IMR-90 (cell line): ENCODE measurements at regions not wholly inside any gene's neighbourhood (a gene's known extent, or its start where the extent isn't known, plus 50 kb on each side); places are given as distances from the start of the nearest gene placed in this dataset.

ENCODE experiments used
- ATAC-seq: fragments of 200-7000 bp; cut with Tn5 transposase; 2 replicates; pipeline ENCODE4 v1.9.1; 2020; ENCODE audit warnings: low read depth, mild to moderate bottlenecking, moderate library complexity
- BruUV-seq: library from RNA; stranded (reverse); fragments of 400-500 nt; replicated peaks from 2 replicates; lab custom pipeline; 2021; lab: Mats Ljungman, UMichigan
- CTCF ChIA-PET: fragments of 300-600 bp; formaldehyde crosslinking; extraction: SDS; loops from one replicate; lab custom pipeline; 2021; ENCODE audit warnings: antibody characterized with exemption; lab: Yijun Ruan, JAX
- POLR2A ChIA-PET: fragments of 300-600 bp; sonication (Branson Sonifier 250); formaldehyde crosslinking; loops from one replicate; lab custom pipeline; 2022; ENCODE audit warnings: antibody characterized with exemption; ENCODE audit not compliant: unreplicated experiment; lab: Charles Lee
- DNase-seq: peaks from one replicate; pipeline ENCODE4 v3.0.0; 2013
- H2AFZ ChIP-seq: replicated peaks from 2 replicates; pipeline ENCODE3; 2013; ENCODE audit warnings: low read length, mild to moderate bottlenecking; ENCODE audit not compliant: poor library complexity
- H2AK5ac ChIP-seq: 2 replicates; pipeline ENCODE4 v1.6.1; 2013; ENCODE audit warnings: low read depth, low read length, inconsistent platforms
- H2AK9ac ChIP-seq: replicated peaks from 2 replicates; pipeline ENCODE3; 2013; ENCODE audit warnings: mild to moderate bottlenecking, low read depth, low read length, moderate library complexity; ENCODE audit not compliant: poor library complexity
- H2BK120ac ChIP-seq: 2 replicates; pipeline ENCODE4 v1.6.1; 2013; ENCODE audit warnings: low read depth, low read length, inconsistent platforms
- H2BK15ac ChIP-seq: 3 replicates; pipeline ENCODE4 v1.6.1; 2013; ENCODE audit warnings: low read depth, low read length, inconsistent platforms
- H2BK20ac ChIP-seq: 2 replicates; pipeline ENCODE4 v1.6.1; 2013; ENCODE audit warnings: low read depth, mild to moderate bottlenecking, inconsistent platforms, low read length, moderate library complexity
- H2BK5ac ChIP-seq: 2 replicates; pipeline ENCODE4 v1.6.1; 2013; ENCODE audit warnings: mild to moderate bottlenecking, low read depth, low read length, inconsistent platforms; ENCODE audit not compliant: poor library complexity, severe bottlenecking
- H3K14ac ChIP-seq: replicated peaks from 2 replicates; pipeline ENCODE4 v1.6.1; 2013; ENCODE audit warnings: low read depth, low read length, inconsistent platforms
- H3K18ac ChIP-seq: 2 replicates; pipeline ENCODE4 v1.6.1; 2013; ENCODE audit warnings: low read depth, low read length, control low read depth
- H3K23ac ChIP-seq: 2 replicates; pipeline ENCODE4 v1.6.1; 2013; ENCODE audit warnings: low read depth, low read length, inconsistent platforms
- H3K27ac ChIP-seq: 2 replicates; pipeline ENCODE4 v1.5.1; 2013; ENCODE audit warnings: mild to moderate bottlenecking, control low read depth, low read length; ENCODE audit not compliant: insufficient read depth
- H3K27me3 ChIP-seq: 2 replicates; pipeline ENCODE4 v1.6.1; 2013; ENCODE audit warnings: low read length; ENCODE audit not compliant: control insufficient read depth, insufficient read depth
- H3K36me3 ChIP-seq: 2 replicates; pipeline ENCODE4 v1.6.1; 2013; ENCODE audit warnings: low read length, mixed read lengths; ENCODE audit not compliant: control insufficient read depth, insufficient read depth
- H3K4ac ChIP-seq: 2 replicates; pipeline ENCODE4 v1.6.1; 2013; ENCODE audit warnings: low read depth, low read length, inconsistent platforms
- H3K4me1 ChIP-seq: 2 replicates; pipeline ENCODE4 v1.6.1; 2013; ENCODE audit warnings: low read length, mixed read lengths; ENCODE audit not compliant: control insufficient read depth, insufficient read depth
- H3K4me2 ChIP-seq: 2 replicates; pipeline ENCODE4 v1.6.1; 2013; ENCODE audit warnings: low read depth, mild to moderate bottlenecking, control low read depth, low read length, moderate library complexity
- H3K4me3 ChIP-seq: 2 replicates; pipeline ENCODE4 v1.5.1; 2013; ENCODE audit warnings: low read depth, mild to moderate bottlenecking, control low read depth, low read length, moderate library complexity; ENCODE audit not compliant: insufficient read depth
- H3K56ac ChIP-seq: 2 replicates; pipeline ENCODE4 v1.6.1; 2013; ENCODE audit warnings: low read length, inconsistent platforms; ENCODE audit not compliant: insufficient read depth; ENCODE audit errors: extremely low read depth
- H3K79me1 ChIP-seq, 2 experiments: 2 replicates each; pipeline ENCODE4 v1.6.1; 2013; ENCODE audit warnings: low read length in 2 of 2, inconsistent platforms in 1 of 2, low read depth in 1 of 2
- H3K9ac ChIP-seq: 2 replicates; pipeline ENCODE4 v1.6.1; 2013; ENCODE audit warnings: low read depth, low read length, control low read depth
- H3K9me1 ChIP-seq: 2 replicates; pipeline ENCODE4 v1.6.1; 2013; ENCODE audit warnings: low read length, inconsistent platforms; ENCODE audit not compliant: insufficient read depth
- H3K9me3 ChIP-seq: 2 replicates; pipeline ENCODE4 v1.6.1; 2013; ENCODE audit warnings: low read length; ENCODE audit not compliant: control insufficient read depth, insufficient read depth
- H4K20me1 ChIP-seq: 2 replicates; pipeline ENCODE4 v1.6.1; 2013; ENCODE audit warnings: low read length, inconsistent platforms; ENCODE audit not compliant: insufficient read depth
- H4K5ac ChIP-seq: 2 replicates; pipeline ENCODE4 v1.6.1; 2013; ENCODE audit warnings: mild to moderate bottlenecking, low read depth, low read length, control low read depth
- H4K8ac ChIP-seq, 2 experiments: 2 replicates each; pipeline ENCODE4 v1.6.1; 2013; ENCODE audit warnings: low read depth in 2 of 2, low read length in 2 of 2, control low read depth in 1 of 2, inconsistent platforms in 1 of 2
- H4K91ac ChIP-seq: 2 replicates; pipeline ENCODE4 v1.6.1; 2013; ENCODE audit warnings: low read depth, low read length, inconsistent platforms; ENCODE audit not compliant: insufficient read depth
- CEBPB ChIP-seq: IDR thresholded peaks from 2 replicates; pipeline ENCODE4 v1.6.1; 2012; ENCODE audit warnings: low read depth, low read length, improper control_type of control experiment
- CHD1 ChIP-seq: IDR thresholded peaks from 2 replicates; pipeline ENCODE4 v1.6.1; 2012; ENCODE audit warnings: low read depth, low read length, improper control_type of control experiment
- MAZ ChIP-seq: IDR thresholded peaks from 2 replicates; pipeline ENCODE4 v1.6.1; 2012; ENCODE audit warnings: low read depth, mild to moderate bottlenecking, low read length, improper control_type of control experiment, moderate library complexity, borderline replicate concordance
- POLR2A ChIP-seq: IDR thresholded peaks from 2 replicates; pipeline ENCODE4 v1.6.1; 2012; ENCODE audit warnings: mild to moderate bottlenecking, low read depth, low read length
- RAD21 ChIP-seq: IDR thresholded peaks from 2 replicates; pipeline ENCODE4 v1.6.1; 2012; ENCODE audit warnings: low read length, improper control_type of control experiment
- WGBS, 2 experiments: methylation state at CpG; one replicate each; pipeline versions ENCODE4 v1.1.5 to v1.1.7; 2013; ENCODE audit warnings: missing lambda C conversion rate in 2 of 2; ENCODE audit not compliant: insufficient read length in 1 of 2; ENCODE audit errors: extremely low coverage in 2 of 2; 5-methylcytosine and 5-hydroxymethylcytosine counted together
- dilution Hi-C: fragments of 300-500 bp; cut with HindIII; formaldehyde crosslinking; loops from one replicate; pipeline ENCODE4 v1.14.3; 2018; ENCODE audit warnings: low sequenced_read_pairs; ENCODE audit not compliant: unreplicated experiment
- in situ Hi-C: fragments of 300-500 bp; cut with MboI; formaldehyde crosslinking; loops from 3 replicates; pipeline ENCODE4 v1.14.3; 2019; ENCODE audit warnings: low sequenced_read_pairs, inconsistent platforms, mixed read lengths
- intact Hi-C: fragments of 100-400 bp; cut with micrococcal nuclease; formaldehyde crosslinking; loops from 2 replicates; pipeline ENCODE4 v1.10.0; 2022

DNA sequence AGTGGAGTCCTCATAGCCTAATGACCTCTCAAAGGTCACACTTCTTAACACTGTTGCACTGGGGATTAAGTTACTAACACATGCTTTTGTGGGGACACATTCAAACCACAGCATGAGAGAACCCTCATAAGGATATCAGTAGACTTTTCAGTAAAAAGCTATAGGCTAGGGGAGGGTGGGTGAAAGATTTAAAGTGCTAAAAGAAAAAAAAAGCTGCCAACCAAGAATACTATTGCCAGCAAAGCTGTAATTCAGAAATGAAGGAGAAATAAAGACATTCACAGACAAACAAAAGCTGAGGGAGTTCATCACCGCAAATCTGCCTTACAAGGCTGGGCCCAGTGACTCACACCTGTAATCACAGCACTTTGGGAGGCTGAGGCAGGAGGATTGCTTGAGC lies 50.4 kb upstream of the PRSS50 start:
- no peak overlapping the region for H4K8ac ChIP-seq
- H3K23ac ChIP-seq: no peak overlapping the region
- H2AK5ac ChIP-seq: no peak overlapping the region
- intact Hi-C loops: no loop called here
- BruUV-seq: no TSS peak
- H2BK15ac ChIP-seq: no peak overlapping the region
- H3K4me1 ChIP-seq: no peaks in the 10 kb centered on the region
- DNase-seq (no peak), ATAC-seq (no peak)
- no peak overlapping the region for H2BK120ac ChIP-seq
- no peak for TF ChIP-seq RAD21
- no peak for TF ChIP-seq CEBPB
- no peak for TF ChIP-seq CHD1
- TF ChIP-seq MAZ: no peak
- TF ChIP-seq POLR2A: no peak
- H4K91ac ChIP-seq: no peak overlapping the region
- no peak overlapping the region for H2BK20ac ChIP-seq
- H3K18ac ChIP-seq: no peak overlapping the region
- no peak overlapping the region for H3K4ac ChIP-seq
- no CpG with 5 or more reads among the region's 1 CpG for WGBS, 2 experiments
- no peaks in the 10 kb centered on the region for H4K20me1 ChIP-seq
- H3K4me2 ChIP-seq: no peak overlapping the region
- no peaks in the 10 kb centered on the region for H3K36me3 ChIP-seq
- no peak overlapping the region for H3K56ac ChIP-seq
- in situ Hi-C loops: no loop called here
- no peaks in the 10 kb centered on the region for H3K79me1 ChIP-seq
- H3K14ac ChIP-seq: no peak overlapping the region
- no peak overlapping the region for H2AFZ ChIP-seq
- ChIA-PET POLR2A (no interaction called here), CTCF (no interaction called here)
- dilution Hi-C loops: no loop called here
- H3K27ac ChIP-seq: no peak overlapping the region
- H3K4me3 ChIP-seq: no peak overlapping the region
- H3K9me3 ChIP-seq: no peaks in the 10 kb centered on the region
- H2BK5ac ChIP-seq: no peak overlapping the region
- H3K9ac ChIP-seq: no peak overlapping the region
- H3K9me1 ChIP-seq: no peaks in the 10 kb centered on the region
- no peak overlapping the region for H2AK9ac ChIP-seq
- H4K5ac ChIP-seq: no peak overlapping the region
- no peaks in the 10 kb centered on the region for H3K27me3 ChIP-seq
